A549 (cell line): ENCODE measurements at regions not wholly inside any gene's neighbourhood (a gene's known extent, or its start where the extent isn't known, plus 50 kb on each side); places are given as distances from the start of the nearest gene placed in this dataset.

Experiments used
- ATAC-seq, 2 experiments: fragments of 200-7000 bp in 1 of 2; fragments of >200 bp in 1 of 2; cut with Nextera tagmentation in 1 of 2; cut with Tn5 transposase in 1 of 2; 3 replicates each; pipeline versions ENCODE4 v1.8.0 to v1.9.1; 2018 to 2020; ENCODE audit warnings: mild to moderate bottlenecking in 1 of 2, moderate library complexity in 1 of 2
- CTCF ChIA-PET: fragments of 300-600 bp; sonication (Branson Sonifier 250); formaldehyde crosslinking; extraction: SDS; loops from one replicate; lab custom pipeline; 2021; ENCODE audit warnings: antibody characterized with exemption, inconsistent platforms; lab: Yijun Ruan, JAX
- POLR2A ChIA-PET: fragments of 350-600 bp; formaldehyde crosslinking; extraction: SDS; loops from one replicate; lab custom pipeline; 2021; ENCODE audit warnings: antibody characterized with exemption, inconsistent platforms; lab: Yijun Ruan, JAX
- DNase-seq, 2 experiments: peaks; one replicate each; pipeline versions ENCODE4 v3.0.0 to v3.0.0-alpha.2; 2011 to 2016; ENCODE audit warnings: low read depth in 1 of 2, low spot score in 1 of 2
- FAIRE-seq: peaks from 2 replicates; lab custom pipeline; 2011; peaks lifted over from hg19 to GRCh38; lab: Jason Lieb, UNC
- H3K27ac ChIP-seq, 2 experiments: fragments of >200 bp; sonication (Bioruptor Twin); formaldehyde crosslinking; 3 replicates each; pipeline ENCODE4 v1.5.1; 2016 to 2017
- H3K4me1 ChIP-seq: fragments of >200 bp; sonication (Bioruptor Twin); formaldehyde crosslinking; 3 replicates; pipeline ENCODE4 v1.6.1; 2016
- H3K4me2 ChIP-seq: fragments of >200 bp; sonication (Bioruptor Twin); formaldehyde crosslinking; 3 replicates; pipeline ENCODE4 v1.6.1; 2016
- H3K4me3 ChIP-seq: fragments of >200 bp; sonication (Bioruptor Twin); formaldehyde crosslinking; 3 replicates; pipeline ENCODE4 v1.5.1; 2016
- H3K9me3 ChIP-seq: fragments of >200 bp; sonication (Bioruptor Twin); formaldehyde crosslinking; 3 replicates; pipeline ENCODE4 v1.6.1; 2016
- ATOH8 ChIP-seq: fragments of 250-450 bp; sonication (Bioruptor Pico); IDR thresholded peaks from 2 replicates; pipeline ENCODE4 v1.5.0; 2020; ENCODE audit warnings: low read depth, mild to moderate bottlenecking, moderate library complexity
- BCL3 ChIP-seq: fragments of >200 bp; sonication (Bioruptor Twin); formaldehyde crosslinking; IDR thresholded peaks from 3 replicates; pipeline ENCODE4 v1.6.1; 2016
- CBX2 ChIP-seq: fragments of 200-600 bp; sonication (generic); IDR thresholded peaks from 2 replicates; pipeline ENCODE4 v1.6.1; 2016; ENCODE audit warnings: low read depth, mild to moderate bottlenecking, borderline replicate concordance
- CHD2 ChIP-seq: fragments of 150-350 bp; IDR thresholded peaks from 2 replicates; pipeline ENCODE4 v1.6.1; 2014; ENCODE audit warnings: low read length; ENCODE audit not compliant: partially characterized antibody
- EHF ChIP-seq: fragments of 250-450 bp; sonication (Bioruptor Pico); IDR thresholded peaks from 2 replicates; pipeline ENCODE4 v1.5.0; 2020; ENCODE audit warnings: mild to moderate bottlenecking
- ELK1 ChIP-seq: fragments of 150-350 bp; IDR thresholded peaks from 2 replicates; pipeline ENCODE4 v1.6.1; 2014; ENCODE audit warnings: low read depth, mild to moderate bottlenecking, low read length
- FOSL2 ChIP-seq, 2 experiments: fragments of 450-650 bp in 1 of 2; fragments of >200 bp in 1 of 2; sonication (Bioruptor Twin) in 1 of 2; formaldehyde crosslinking; IDR thresholded peaks; 2 replicates each; pipeline versions ENCODE4 v1.5.0 to v1.6.1; 2016 to 2020; ENCODE audit warnings: mild to moderate bottlenecking in 1 of 2, moderate library complexity in 1 of 2
- HMGXB4 ChIP-seq: fragments of 250-450 bp; sonication (Bioruptor Pico); IDR thresholded peaks from 2 replicates; pipeline ENCODE4 v1.5.0; 2021; ENCODE audit warnings: mild to moderate bottlenecking, moderate library complexity, borderline replicate concordance
- HOXA7 ChIP-seq: fragments of 250-450 bp; sonication (Bioruptor Pico); IDR thresholded peaks from 2 replicates; pipeline ENCODE4 v1.5.0; 2020; ENCODE audit warnings: mild to moderate bottlenecking, moderate library complexity
- JUNB ChIP-seq: fragments of >200 bp; sonication (Bioruptor Twin); formaldehyde crosslinking; IDR thresholded peaks from 2 replicates; pipeline ENCODE4 v1.6.1; 2016
- KDM1A ChIP-seq: fragments of 200-600 bp; sonication (generic); IDR thresholded peaks from 2 replicates; pipeline ENCODE4 v1.6.1; 2016; ENCODE audit warnings: low read depth, mild to moderate bottlenecking
- NFE2L2 ChIP-seq: fragments of 150-350 bp; conservative IDR thresholded peaks from 2 replicates; pipeline ENCODE4 v1.6.1; 2014; ENCODE audit warnings: low read length
- NR3C1 ChIP-seq: fragments of >200 bp; sonication (Bioruptor Twin); formaldehyde crosslinking; IDR thresholded peaks from 3 replicates; pipeline ENCODE4 v1.6.1; 2017
- POLR2A ChIP-seq: IDR thresholded peaks from 2 replicates; pipeline ENCODE4 v1.6.1; 2012; ENCODE audit warnings: mild to moderate bottlenecking, low read length
- REST ChIP-seq: fragments of 200-600 bp; sonication (generic); IDR thresholded peaks from 2 replicates; pipeline ENCODE4 v1.6.1; 2016; ENCODE audit warnings: antibody characterized with exemption, mild to moderate bottlenecking, moderate library complexity
- RFX5 ChIP-seq: fragments of 450-650 bp; IDR thresholded peaks from 2 replicates; pipeline ENCODE4 v1.7.1; 2014; ENCODE audit warnings: antibody characterized with exemption, mild to moderate bottlenecking, moderate library complexity
- TFCP2L1 ChIP-seq: fragments of 250-450 bp; sonication (Bioruptor Pico); IDR thresholded peaks from 2 replicates; pipeline ENCODE4 v1.5.0; 2021; ENCODE audit warnings: mild to moderate bottlenecking
- TP53 ChIP-seq: fragments of 250-450 bp; sonication (Bioruptor Pico); IDR thresholded peaks from 2 replicates; pipeline ENCODE4 v1.5.0; 2021; ENCODE audit warnings: mild to moderate bottlenecking, moderate library complexity
- WGBS: methylation state at CpG from one replicate; pipeline ENCODE4 v1.1.6; 2017; ENCODE audit errors: missing lambda C conversion rate; 5-methylcytosine and 5-hydroxymethylcytosine counted together

- H3K4me2 ChIP-seq = no peak overlapping the region
- POLR2A ChIA-PET = no interaction called here
- CTCF ChIA-PET = no interaction called here
- H3K27ac ChIP-seq = no peak overlapping the region
- no peaks in the 10 kb centered on the region for H3K4me1 ChIP-seq
- H3K9me3 ChIP-seq = no peaks in the 10 kb centered on the region
- no peak overlapping the region for H3K4me3 ChIP-seq
- no peak for ATAC-seq
- WGBS = 49% methylated on average over 12 of the region's 27 CpGs
- FAIRE-seq = no peak
- TF ChIP-seq REST (no peak), CHD2 (no peak), ATOH8 (no peak), EHF (CRISPR knock-in tag) (no peak), NFE2L2 (no peak), HOXA7 (CRISPR knock-in tag) (no peak)
- no peak for DNase-seq
Observed at GRCh38 chr6:170125456-170126300, 165.2 kb downstream of the DLL1 start.

DNA sequence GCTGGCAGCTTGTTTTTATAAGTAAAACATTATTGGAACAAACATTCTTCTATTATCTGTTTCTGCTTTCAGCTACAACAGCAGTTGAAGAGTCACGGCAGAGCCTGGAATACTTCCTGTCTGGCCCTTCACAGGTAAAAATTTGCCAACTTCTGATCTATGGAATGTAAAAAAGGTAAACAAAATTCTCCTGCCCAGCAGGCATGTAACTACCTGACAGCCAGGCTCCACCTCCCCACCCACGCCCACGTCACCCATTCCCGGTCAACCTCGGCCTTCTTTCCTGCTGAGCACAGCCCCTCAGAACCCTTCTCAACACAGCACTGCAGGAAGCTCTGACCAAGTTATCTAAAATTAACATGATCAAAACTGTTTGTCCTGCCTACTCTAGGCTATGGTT, 166.0 kb downstream of the DLL1 start:
- Histone ChIP-seq H3K4me2 (no peak overlapping the region), H3K9me3 (no peaks in the 10 kb centered on the region), H3K27ac (no peak overlapping the region), H3K4me1 (no peaks in the 10 kb centered on the region), H3K4me3 (no peak overlapping the region)
- ChIA-PET CTCF (no interaction called here), POLR2A (no interaction called here)
- ATAC-seq (no peak), DNase-seq (no peak), FAIRE-seq (no peak)
- no peak for TF ChIP-seq CBX2
- no peak for TF ChIP-seq NR3C1
- no peak for TF ChIP-seq HMGXB4 (CRISPR knock-in tag)
- 58% methylated on average over 5 of the region's 5 CpGs for WGBS

GRCh38 chr6:170124150-170124549, 166.7 kb downstream of the DLL1 start:
- WGBS = 38% methylated on average over 2 of the region's 2 CpGs
- no peak for DNase-seq
- no peak for FAIRE-seq
- Histone ChIP-seq H3K9me3 (no peaks in the 10 kb centered on the region), H3K4me3 (no peak overlapping the region), H3K4me1 (no peaks in the 10 kb centered on the region), H3K4me2 (no peak overlapping the region), H3K27ac (no peak overlapping the region)
- ChIA-PET CTCF (no interaction called here), POLR2A (no interaction called here)
- no peak for ATAC-seq
- no peak for TF ChIP-seq RFX5
- TF ChIP-seq ATOH8 = no peak
- TF ChIP-seq ELK1 = no peak
- no peak for TF ChIP-seq TFCP2L1 (CRISPR knock-in tag)
- no peak for TF ChIP-seq POLR2A
- no peak for TF ChIP-seq FOSL2 (IDR thresholded peaks at IDR 0.05)
- TF ChIP-seq FOSL2 (CRISPR knock-in tag; IDR thresholded peaks at IDR 0.05) = no peak
- TF ChIP-seq KDM1A = no peak
- TF ChIP-seq BCL3 = no peak
- TF ChIP-seq JUNB = no peak
- no peak for TF ChIP-seq TP53 (CRISPR knock-in tag)
- TF ChIP-seq REST = no peak
